K562 (cell line): ENCODE measurements at regions not wholly inside any gene's neighbourhood (a gene's known extent, or its start where the extent isn't known, plus 50 kb on each side); places are given as distances from the start of the nearest gene placed in this dataset.

ENCODE experiments used
- ATAC-seq: fragments of 200-7000 bp; cut with Tn5 transposase; 3 replicates; pipeline ENCODE4 v1.9.1; 2020; ENCODE audit warnings: moderate library complexity
- BruUV-seq: library from RNA; stranded (reverse); fragments of 400-500 nt; replicated peaks from 2 replicates; lab custom pipeline; 2021; lab: Mats Ljungman, UMichigan
- CTCF ChIA-PET: fragments of 300-600 bp; formaldehyde crosslinking; extraction: SDS; loops from one replicate; lab custom pipeline; 2021; ENCODE audit warnings: low intra/inter-chr PET ratio; lab: Yijun Ruan, JAX
- POLR2A ChIA-PET: fragments of 300-600, 350-650 bp; sonication (Branson Sonifier 250); formaldehyde crosslinking; extraction: SDS; loops from one replicate; lab custom pipeline; 2021; ENCODE audit warnings: antibody characterized with exemption, inconsistent platforms; lab: Yijun Ruan, JAX
- DNase-seq, 4 experiments: peaks; one replicate each; pipeline versions ENCODE4 v3.0.0 to v3.0.0-alpha.2; 2011 to 2018; ENCODE audit warnings: low spot score in 3 of 4, mixed read lengths in 3 of 4; ENCODE audit errors: extremely low read depth in 1 of 4
- FAIRE-seq: peaks from 2 replicates; lab custom pipeline; 2011; peaks lifted over from hg19 to GRCh38; lab: Jason Lieb, UNC
- H2AFZ ChIP-seq: 2 replicates; pipeline ENCODE4 v1.6.0; 2011; ENCODE audit warnings: low read depth, low read length, control low read depth, inconsistent platforms
- H3K27ac ChIP-seq: fragments of 200-600 bp; 3 replicates; pipeline ENCODE4 v1.8.0; 2011; ENCODE audit warnings: low read depth, mild to moderate bottlenecking, control low read depth, inconsistent platforms, low read length, moderate library complexity, mixed read lengths; ENCODE audit errors: extremely low read depth
- H3K27me3 ChIP-seq, 2 experiments: fragments of 300-600 bp in 1 of 2; 2 replicates in 1 of 2; 3 replicates in 1 of 2; pipeline versions ENCODE4 v1.6.0 to v1.8.0; 2011; ENCODE audit warnings: inconsistent platforms in 2 of 2, low read length in 2 of 2, mild to moderate bottlenecking in 1 of 2, mixed read lengths in 1 of 2, moderate library complexity in 1 of 2; ENCODE audit not compliant: control insufficient read depth in 2 of 2, insufficient read depth in 2 of 2
- H3K36me3 ChIP-seq: fragments of 300-600 bp; 3 replicates; pipeline ENCODE4 v1.8.0; 2011; ENCODE audit warnings: mild to moderate bottlenecking, low read length, inconsistent platforms; ENCODE audit not compliant: control insufficient read depth, insufficient read depth
- H3K4me1 ChIP-seq, 2 experiments: fragments of 200-600 bp in 1 of 2; replicated peaks in 1 of 2; 2 replicates in 1 of 2; 3 replicates in 1 of 2; pipeline versions ENCODE4 v1.5.1 to v1.8.0; 2011; ENCODE audit warnings: inconsistent platforms in 2 of 2, low read length in 2 of 2, mild to moderate bottlenecking in 1 of 2, mixed read lengths in 1 of 2, moderate library complexity in 1 of 2; ENCODE audit not compliant: control insufficient read depth in 2 of 2, insufficient read depth in 2 of 2
- H3K4me2 ChIP-seq: 2 replicates; pipeline ENCODE4 v1.6.1; 2011; ENCODE audit warnings: low read length, control low read depth, inconsistent platforms, mixed read lengths; ENCODE audit not compliant: insufficient read depth
- H3K4me3 ChIP-seq: fragments of 200-600 bp; sonication (generic), shearing (Covaris generic); 2 replicates; pipeline ENCODE4 v1.5.1; 2016; ENCODE audit warnings: control low read depth, inconsistent platforms
- H3K79me2 ChIP-seq: fragments of 200-600 bp; 3 replicates; pipeline ENCODE4 v1.8.0; 2011; ENCODE audit warnings: low read length, inconsistent platforms; ENCODE audit not compliant: control insufficient read depth, insufficient read depth
- H3K9ac ChIP-seq, 2 experiments: 2 replicates each; pipeline versions ENCODE4 v1.6.0 to v1.6.1; 2011; ENCODE audit warnings: low read depth in 2 of 2, low read length in 2 of 2, control low read depth in 1 of 2, inconsistent platforms in 1 of 2, mild to moderate bottlenecking in 1 of 2, mixed read lengths in 1 of 2; ENCODE audit not compliant: insufficient read depth in 1 of 2
- H3K9me1 ChIP-seq: one replicate; pipeline ENCODE4 v1.6.0; 2011; ENCODE audit warnings: inconsistent platforms, mild to moderate bottlenecking, low read length, moderate library complexity; ENCODE audit not compliant: control insufficient read depth, insufficient read depth
- H3K9me3 ChIP-seq: replicated peaks from 2 replicates; pipeline ENCODE4 v1.5.1; 2011; ENCODE audit warnings: low read depth, low read length, inconsistent platforms; ENCODE audit not compliant: control insufficient read depth, insufficient read depth
- H4K20me1 ChIP-seq: replicated peaks from 2 replicates; pipeline ENCODE4 v1.6.1; 2011; ENCODE audit warnings: low read length, inconsistent platforms, mixed read lengths; ENCODE audit not compliant: control insufficient read depth, insufficient read depth
- CTBP1 ChIP-seq: fragments of 450-650 bp; IDR thresholded peaks from 2 replicates; pipeline ENCODE4 v1.6.1; 2016; ENCODE audit warnings: borderline replicate concordance
- NFIC ChIP-seq: fragments of 450-650 bp; IDR thresholded peaks from 2 replicates; pipeline ENCODE4 v1.6.1; 2017; ENCODE audit warnings: mild to moderate bottlenecking, inconsistent platforms
- NFIX ChIP-seq: fragments of 250-450 bp; sonication (Bioruptor Pico); IDR thresholded peaks from 2 replicates; pipeline ENCODE4 v1.4.0; 2020; ENCODE audit warnings: low read depth, mild to moderate bottlenecking, moderate library complexity
- RNF2 ChIP-seq: sonication (generic); IDR thresholded peaks from 2 replicates; pipeline ENCODE4 v1.6.1; 2016
- SOX6 ChIP-seq: fragments of 450-650 bp; IDR thresholded peaks from 2 replicates; pipeline ENCODE4 v1.6.1; 2014; ENCODE audit warnings: mild to moderate bottlenecking
- SPI1 ChIP-seq: IDR thresholded peaks from 2 replicates; pipeline ENCODE4 v1.6.1; 2011; ENCODE audit warnings: low read depth, low read length, control low read depth, borderline replicate concordance
- ZHX1 ChIP-seq: fragments of 150-350 bp; conservative IDR thresholded peaks from 2 replicates; pipeline ENCODE4 v1.6.1; 2014; ENCODE audit warnings: low read length
- ZNF644 ChIP-seq: fragments of 200-800 bp; sonication (Bioruptor generic); IDR thresholded peaks from 2 replicates; pipeline ENCODE4 v1.6.1; 2016; ENCODE audit warnings: low read depth, missing genetic modification characterization, missing compliant biosample characterization
- WGBS: fragments of 100-300 bp; shearing (Covaris generic); methylation state at CpG from one replicate; pipeline ENCODE4 v1.1.6; 2016; ENCODE audit warnings: low coverage, mixed read lengths; ENCODE audit not compliant: insufficient coverage; ENCODE audit errors: missing lambda C conversion rate; 5-methylcytosine and 5-hydroxymethylcytosine counted together
- in situ Hi-C: fragments of 300-500 bp; cut with MboI; formaldehyde crosslinking; loops from 4 replicates; pipeline ENCODE4 v1.15.0; 2018; ENCODE audit warnings: inconsistent platforms, mixed read lengths
- intact Hi-C: fragments of 100-400 bp; cut with micrococcal nuclease; formaldehyde crosslinking; loops from 2 replicates; pipeline ENCODE4 v1.14.2; 2022

GRCh38 chr6:90701146-90701781, 114.4 kb upstream of the MAP3K7 start:
- WGBS: 1% methylated on average over 7 of the region's 7 CpGs
- TF ChIP-seq SOX6: no peak
- no peak for TF ChIP-seq RNF2
- 0 out of 2 replicates have a peak, but pooled peaks have one; percentile 15 for TF ChIP-seq SPI1
- peak; percentile 34; the same call in 1 of the 2 replicates for TF ChIP-seq CTBP1
- no peak for TF ChIP-seq ZNF644 (tag)
- Histone ChIP-seq H3K4me3 (no peak overlapping the region), H3K4me1 (no peaks in the 10 kb centered on the region), H3K27me3 (no peaks in the 10 kb centered on the region), H3K9ac (no peak overlapping the region), H3K27ac (no peak overlapping the region), H4K20me1 (no peaks in the 10 kb centered on the region), H3K9me3 (no peaks in the 10 kb centered on the region), H3K4me2 (no peak overlapping the region), H3K9me1 (no peaks in the 10 kb centered on the region), H2AFZ (no peak overlapping the region), H3K36me3 (no peaks in the 10 kb centered on the region), H3K79me2 (no peaks in the 10 kb centered on the region)
- peak in 2 of 4 experiments; percentile 7 to 9 for DNase-seq
- intact Hi-C loops: no loop called here
- ChIA-PET POLR2A (no interaction called here), CTCF (no interaction called here)
- no peak for FAIRE-seq
- peak; percentile 49; the same call in 2 of the 3 replicates for ATAC-seq
- no TSS peak for BruUV-seq
- in situ Hi-C loops: no loop called here

DNA sequence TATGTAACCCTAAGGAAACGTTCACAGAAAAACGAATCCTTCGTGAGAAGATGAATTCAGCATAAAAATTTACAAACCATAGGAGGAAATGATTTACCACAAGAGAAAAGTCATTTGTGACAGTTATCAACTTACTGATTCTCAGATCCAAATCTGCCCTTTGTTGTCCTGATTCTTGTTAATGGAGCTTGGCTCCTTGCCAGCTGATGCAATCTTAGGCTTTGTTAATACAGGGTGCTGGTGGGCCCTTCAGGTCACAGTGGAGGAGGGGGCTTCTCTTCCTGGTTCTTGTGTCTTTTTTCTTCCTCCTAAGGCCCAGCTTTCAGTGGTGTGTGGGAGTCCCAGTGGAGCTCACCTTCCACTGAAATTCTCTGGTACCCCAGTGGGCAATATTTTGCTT, 108.4 kb upstream of the MAP3K7 start:
- no peaks in the 10 kb centered on the region for H3K9me1 ChIP-seq
- no TSS peak for BruUV-seq
- WGBS: 2% methylated on average over 3 of the region's 3 CpGs
- H3K36me3 ChIP-seq: no peaks in the 10 kb centered on the region
- ATAC-seq: no peak
- H3K27ac ChIP-seq: no peak overlapping the region
- ChIA-PET CTCF (interaction anchor here (0.6 kb wide), 1 partner anchor 631 kb away, joined by 5 read pairs; no protein-coding TSS in a partner anchor), POLR2A (interaction anchor here (0.6 kb wide), 1 partner anchor 153 kb away, joined by 3 read pairs; no protein-coding TSS in a partner anchor)
- no peak overlapping the region for H3K4me2 ChIP-seq
- intact Hi-C loops: no loop called here
- no peaks in the 10 kb centered on the region for H4K20me1 ChIP-seq
- DNase-seq: no peak
- no peaks in the 10 kb centered on the region for H3K4me1 ChIP-seq
- H3K27me3 ChIP-seq: no peaks in the 10 kb centered on the region
- H3K9ac ChIP-seq: no peak overlapping the region
- in situ Hi-C loops: no loop called here
- no peak overlapping the region for H3K4me3 ChIP-seq
- H3K9me3 ChIP-seq: no peaks in the 10 kb centered on the region
- no peak for FAIRE-seq
- TF ChIP-seq NFIC: peak; percentile 71
- TF ChIP-seq NFIX (CRISPR knock-in tag): peak; percentile 27; the same call in 1 of the 2 replicates
- TF ChIP-seq ZHX1: no peak
- H3K79me2 ChIP-seq: no peaks in the 10 kb centered on the region
- no peak overlapping the region for H2AFZ ChIP-seq
